Keratinocyte (primary cell): ENCODE measurements at regions not wholly inside any gene's neighbourhood (a gene's known extent, or its start where the extent isn't known, plus 50 kb on each side); places are given as distances from the start of the nearest gene placed in this dataset.

Source experiments
- DNase-seq: peaks from one replicate; pipeline ENCODE4 v3.0.0-alpha.2; 2011; ENCODE audit warnings: low read depth, missing footprints, low spot score
- FAIRE-seq: peaks from 2 replicates; lab custom pipeline; 2011; peaks lifted over from hg19 to GRCh38; lab: Jason Lieb, UNC
- H2AFZ ChIP-seq: 2 replicates; pipeline ENCODE4 v1.6.0; 2012; ENCODE audit warnings: low read length, control low read depth, inconsistent platforms; ENCODE audit not compliant: control insufficient read depth
- H3K27ac ChIP-seq: 2 replicates; pipeline ENCODE4 v1.5.1; 2011; ENCODE audit warnings: low read length; ENCODE audit not compliant: control insufficient read depth, insufficient read depth
- H3K27me3 ChIP-seq: 3 replicates; pipeline ENCODE4 v1.6.0; 2011; ENCODE audit warnings: low read length; ENCODE audit not compliant: control insufficient read depth, insufficient read depth; ENCODE audit errors: extremely low read depth
- H3K36me3 ChIP-seq, 2 experiments: 2 replicates in 1 of 2; 3 replicates in 1 of 2; pipeline ENCODE4 v1.5.1; 2011; ENCODE audit warnings: low read length in 2 of 2, mild to moderate bottlenecking in 1 of 2; ENCODE audit not compliant: control insufficient read depth in 2 of 2, insufficient read depth in 2 of 2; ENCODE audit errors: extremely low read depth in 1 of 2
- H3K4me1 ChIP-seq: 3 replicates; pipeline ENCODE4 v1.5.1; 2011; ENCODE audit warnings: low read length; ENCODE audit not compliant: control insufficient read depth, insufficient read depth; ENCODE audit errors: extremely low read depth
- H3K4me2 ChIP-seq: 3 replicates; pipeline ENCODE4 v1.6.0; 2011; ENCODE audit warnings: low read depth, low read length; ENCODE audit not compliant: control insufficient read depth, insufficient read depth; ENCODE audit errors: extremely low read depth
- H3K4me3 ChIP-seq, 3 experiments: fragments of 200-600 bp in 1 of 3; sonication (generic) in 1 of 3; 2 replicates in 2 of 3; 3 replicates in 1 of 3; pipeline ENCODE4 v1.5.1; 2011 to 2016; ENCODE audit warnings: low read length in 3 of 3, mild to moderate bottlenecking in 3 of 3, control low read depth in 2 of 3, inconsistent platforms in 1 of 3, low read depth in 1 of 3, mixed read lengths in 1 of 3, mixed run types in 1 of 3, moderate library complexity in 1 of 3; ENCODE audit not compliant: control insufficient read depth in 2 of 3, insufficient read depth in 2 of 3; ENCODE audit errors: extremely low read depth in 1 of 3
- H3K79me2 ChIP-seq: 2 replicates; pipeline ENCODE4 v1.6.0; 2012; ENCODE audit warnings: low read length; ENCODE audit not compliant: control insufficient read depth, insufficient read depth
- H3K9ac ChIP-seq: 3 replicates; pipeline ENCODE4 v1.6.0; 2011; ENCODE audit warnings: low read length; ENCODE audit not compliant: control insufficient read depth, insufficient read depth; ENCODE audit errors: extremely low read depth
- H3K9me1 ChIP-seq: 3 replicates; pipeline ENCODE4 v1.6.0; 2011; ENCODE audit warnings: low read length; ENCODE audit not compliant: control insufficient read depth, insufficient read depth; ENCODE audit errors: extremely low read depth
- H3K9me3 ChIP-seq: 2 replicates; pipeline ENCODE4 v1.5.1; 2012; ENCODE audit warnings: low read depth, low read length; ENCODE audit not compliant: control insufficient read depth
- H4K20me1 ChIP-seq: 3 replicates; pipeline ENCODE4 v1.6.0; 2011; ENCODE audit warnings: low read length; ENCODE audit not compliant: control insufficient read depth, insufficient read depth; ENCODE audit errors: extremely low read depth
- EZH2 ChIP-seq: IDR thresholded peaks from one replicate; pipeline ENCODE4 v1.6.1; 2012; ENCODE audit warnings: inconsistent platforms, mild to moderate bottlenecking, low read length, moderate library complexity
- dilution Hi-C: fragments of 300-500 bp; cut with MboI; formaldehyde crosslinking; loops from one replicate; pipeline ENCODE4 v1.7.0; 2020; ENCODE audit warnings: low sequenced_read_pairs; ENCODE audit not compliant: extremely low pct_ligation_motif_present
- TF ChIP-seq, protein P1 (sequence below), 3 experiments: IDR thresholded peaks in 1 of 3; conservative IDR thresholded peaks in 1 of 3; optimal IDR thresholded peaks in 1 of 3; 2 replicates in 2 of 3; 3 replicates in 1 of 3; pipeline versions ENCODE3 to v1.5.1; 2011; ENCODE audit warnings: low read length in 3 of 3, mild to moderate bottlenecking in 3 of 3, moderate library complexity in 2 of 3, control low read depth in 1 of 3, inconsistent platforms in 1 of 3; ENCODE audit not compliant: insufficient read depth in 2 of 3; ENCODE audit errors: extremely low read depth in 1 of 3

DNA sequence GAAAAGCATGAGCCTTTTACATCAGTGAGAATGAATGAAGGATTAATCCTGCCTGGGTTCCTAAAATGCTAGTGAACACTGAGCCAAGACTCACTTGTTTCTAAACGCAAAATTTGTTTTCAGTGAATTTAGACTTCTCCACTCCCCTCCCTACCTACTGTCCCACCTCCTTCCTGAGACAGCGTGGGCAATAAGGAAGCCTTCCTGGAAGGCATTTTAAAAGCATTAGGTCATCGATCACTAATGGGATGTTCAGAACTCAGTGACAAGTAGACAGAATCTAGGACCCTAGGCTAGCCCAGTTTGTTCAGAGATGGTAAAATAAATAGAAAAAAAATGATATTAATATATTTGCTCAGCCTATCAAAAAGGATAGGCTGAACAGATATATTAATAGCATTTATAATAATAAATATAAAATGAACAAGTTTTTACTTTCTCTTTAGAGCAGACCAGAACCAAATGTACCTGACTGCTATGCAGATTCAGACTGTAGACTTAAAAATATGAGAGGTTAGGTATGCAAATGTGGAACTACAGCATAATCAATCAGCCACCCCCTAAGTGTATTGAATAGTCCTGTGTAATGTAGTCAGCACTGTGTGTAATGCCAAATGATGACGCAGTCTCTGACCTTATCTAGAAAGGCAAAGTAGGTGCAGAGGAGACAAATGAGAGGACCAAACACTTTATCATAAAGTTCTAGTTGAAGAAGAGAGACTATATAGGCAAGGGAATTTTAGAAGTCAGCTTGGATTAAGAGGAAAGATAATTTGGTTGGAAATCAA lies 331.1 kb downstream of the GPAT3 start:
- Histone ChIP-seq H3K9ac (no peak overlapping the region), H3K36me3 (no peaks in the 10 kb centered on the region), H3K4me1 (peaks cover 6% of the 10 kb centered on the region), H3K27ac (no peak overlapping the region), H3K9me1 (no peaks in the 10 kb centered on the region), H2AFZ (peak overlapping the region; percentile 86), H3K79me2 (no peaks in the 10 kb centered on the region), H3K4me2 (no peak overlapping the region), H3K4me3 (no peak overlapping the region), H3K9me3 (no peaks in the 10 kb centered on the region), H3K27me3 (no peaks in the 10 kb centered on the region), H4K20me1 (no peaks in the 10 kb centered on the region)
- TF ChIP-seq EZH2: no peak
- TF ChIP-seq, protein P1, sequence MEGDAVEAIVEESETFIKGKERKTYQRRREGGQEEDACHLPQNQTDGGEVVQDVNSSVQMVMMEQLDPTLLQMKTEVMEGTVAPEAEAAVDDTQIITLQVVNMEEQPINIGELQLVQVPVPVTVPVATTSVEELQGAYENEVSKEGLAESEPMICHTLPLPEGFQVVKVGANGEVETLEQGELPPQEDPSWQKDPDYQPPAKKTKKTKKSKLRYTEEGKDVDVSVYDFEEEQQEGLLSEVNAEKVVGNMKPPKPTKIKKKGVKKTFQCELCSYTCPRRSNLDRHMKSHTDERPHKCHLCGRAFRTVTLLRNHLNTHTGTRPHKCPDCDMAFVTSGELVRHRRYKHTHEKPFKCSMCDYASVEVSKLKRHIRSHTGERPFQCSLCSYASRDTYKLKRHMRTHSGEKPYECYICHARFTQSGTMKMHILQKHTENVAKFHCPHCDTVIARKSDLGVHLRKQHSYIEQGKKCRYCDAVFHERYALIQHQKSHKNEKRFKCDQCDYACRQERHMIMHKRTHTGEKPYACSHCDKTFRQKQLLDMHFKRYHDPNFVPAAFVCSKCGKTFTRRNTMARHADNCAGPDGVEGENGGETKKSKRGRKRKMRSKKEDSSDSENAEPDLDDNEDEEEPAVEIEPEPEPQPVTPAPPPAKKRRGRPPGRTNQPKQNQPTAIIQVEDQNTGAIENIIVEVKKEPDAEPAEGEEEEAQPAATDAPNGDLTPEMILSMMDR (optimal IDR thresholded peaks at IDR 0.05 in 1 of 3, IDR thresholded peaks at IDR 0.05 in 1 of 3, conservative IDR thresholded peaks at IDR 0.05 in 1 of 3; ENCODE audit: extremely low read depth in 1 of 3, insufficient read depth in 2 of 3, low read length in 3 of 3): no peak
- DNase-seq: no peak
- dilution Hi-C loops: no loop called here
- peak; percentile 49 for FAIRE-seq

DNA sequence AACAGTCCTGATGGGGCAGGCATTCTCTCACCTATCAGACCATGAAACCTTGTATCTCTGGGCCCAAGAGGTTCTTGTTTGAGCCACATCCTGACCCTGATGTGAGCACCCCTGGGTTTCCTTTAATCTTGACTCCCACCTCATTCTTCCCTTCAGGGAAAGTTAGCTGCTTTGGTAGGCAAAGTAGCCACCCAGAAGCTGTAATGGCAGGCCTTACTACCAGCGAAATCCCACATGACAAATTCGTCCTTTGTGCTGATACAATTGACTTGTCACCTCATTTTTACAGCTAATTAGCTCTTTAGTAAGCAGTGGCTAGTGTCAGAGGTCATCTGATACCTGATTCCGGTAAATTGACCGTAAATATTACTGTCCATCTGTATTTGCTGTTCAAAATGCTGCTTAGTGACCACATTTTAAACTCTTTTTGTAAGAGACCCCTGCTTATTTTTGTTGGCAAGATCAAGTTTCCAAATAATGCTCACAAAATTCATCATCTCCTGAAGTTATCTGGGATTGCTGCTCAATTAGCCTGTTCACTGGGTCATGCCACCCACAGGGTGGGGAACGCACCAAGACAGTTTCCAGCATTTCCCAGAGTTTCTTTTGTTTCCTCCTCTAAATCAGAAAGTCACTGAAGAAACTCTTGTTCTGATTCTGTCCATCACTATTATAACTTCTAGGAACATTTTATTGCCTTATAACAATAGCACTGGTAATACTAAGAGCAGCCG lies 329.7 kb downstream of the GPAT3 start:
- no peaks in the 10 kb centered on the region for H3K9me3 ChIP-seq
- H3K27ac ChIP-seq: no peak overlapping the region
- no peaks in the 10 kb centered on the region for H3K36me3 ChIP-seq
- DNase-seq: no peak
- H3K4me2 ChIP-seq: no peak overlapping the region
- no peak for FAIRE-seq
- no peak overlapping the region for H3K9ac ChIP-seq
- H3K4me1 ChIP-seq: peaks cover 6% of the 10 kb centered on the region
- dilution Hi-C loops: no loop called here
- H3K79me2 ChIP-seq: no peaks in the 10 kb centered on the region
- TF ChIP-seq EZH2: no peak
- TF ChIP-seq, protein P1 (optimal IDR thresholded peaks at IDR 0.05 in 1 of 3, IDR thresholded peaks at IDR 0.05 in 1 of 3, conservative IDR thresholded peaks at IDR 0.05 in 1 of 3; ENCODE audit: extremely low read depth in 1 of 3, insufficient read depth in 2 of 3, low read length in 3 of 3): no peak
- H2AFZ ChIP-seq: no peak overlapping the region
- no peak overlapping the region for H3K4me3 ChIP-seq
- no peaks in the 10 kb centered on the region for H4K20me1 ChIP-seq
- H3K9me1 ChIP-seq: no peaks in the 10 kb centered on the region
- no peaks in the 10 kb centered on the region for H3K27me3 ChIP-seq
